Fibroblast of lung (primary cell): ENCODE measurements at regions not wholly inside any gene's neighbourhood (a gene's known extent, or its start where the extent isn't known, plus 50 kb on each side); places are given as distances from the start of the nearest gene placed in this dataset.

Experiments used
- CTCF ChIP-seq, 2 donors: IDR thresholded peaks in 1 of 2; conservative IDR thresholded peaks in 1 of 2; 1 replicate in 1 of 2; 2 replicates in 1 of 2; pipeline ENCODE4 v1.5.1; 2011 to 2012; ENCODE audit warnings: low read length in 2 of 2, control low read depth in 1 of 2, inconsistent platforms in 1 of 2, low read depth in 1 of 2, mild to moderate bottlenecking in 1 of 2
- EZH2 ChIP-seq: IDR thresholded peaks from 2 replicates; pipeline ENCODE4 v1.5.1; 2012; ENCODE audit warnings: low read length, control low read depth, mild to moderate bottlenecking; ENCODE audit errors: missing control alignments

GRCh38 chr10:128215733-128216132, 89.5 kb upstream of the MKI67 start:
- TF ChIP-seq CTCF (conservative IDR thresholded peaks at IDR 0.05 in 1 of 2, IDR thresholded peaks at IDR 0.05 in 1 of 2; ENCODE audit: low read depth in 1 of 2, low read length in 2 of 2) (no peak), EZH2 (no peak)
